ENCODE measurements at regions not wholly inside any gene's neighbourhood (a gene's known extent, or its start where the extent isn't known, plus 50 kb on each side); places are given as distances from the start of the nearest gene placed in this dataset.
"Not testable (repeated sequence)": the region's sequence is repeated elsewhere in the genome, so short reads cannot be mapped to it uniquely, and the experiment has no call there.

DNA sequence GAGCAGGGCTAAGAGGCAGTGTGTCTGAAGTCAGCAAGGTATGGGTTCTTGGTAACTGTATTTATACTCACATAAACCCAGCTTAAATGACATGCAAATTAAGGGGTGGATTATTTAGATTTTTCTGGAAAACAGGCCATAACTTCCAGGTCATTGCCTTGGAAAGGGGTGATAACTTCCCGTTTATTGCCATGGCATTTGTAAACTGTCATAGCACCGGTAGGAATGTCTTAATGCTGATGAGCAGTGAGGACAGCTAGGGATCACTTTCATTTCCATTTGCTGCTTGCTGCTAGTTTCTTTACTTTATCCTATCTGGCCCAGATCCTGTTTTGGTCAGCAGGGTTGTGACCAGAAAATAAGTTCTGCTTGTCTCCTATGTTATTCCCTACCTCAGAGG lies 1336.7 kb downstream of the CDH11 start:
- no peaks in the 10 kb centered on the region for H3K36me3 ChIP-seq (ENCODE audit: control insufficient read depth, insufficient read depth, low read length)
- no peak for FAIRE-seq
- TF ChIP-seq CTCF (IDR thresholded peaks at IDR 0.05; ENCODE audit: insufficient read depth, low read length, severe bottlenecking) = no peak
- no peak for DNase-seq (ENCODE audit: low read depth)
- no peak overlapping the region for H3K4me3 ChIP-seq (ENCODE audit: low read depth, low read length)
- H3K27me3 ChIP-seq (ENCODE audit: control insufficient read depth, insufficient read depth, low read length) = no peaks in the 10 kb centered on the region

DNA sequence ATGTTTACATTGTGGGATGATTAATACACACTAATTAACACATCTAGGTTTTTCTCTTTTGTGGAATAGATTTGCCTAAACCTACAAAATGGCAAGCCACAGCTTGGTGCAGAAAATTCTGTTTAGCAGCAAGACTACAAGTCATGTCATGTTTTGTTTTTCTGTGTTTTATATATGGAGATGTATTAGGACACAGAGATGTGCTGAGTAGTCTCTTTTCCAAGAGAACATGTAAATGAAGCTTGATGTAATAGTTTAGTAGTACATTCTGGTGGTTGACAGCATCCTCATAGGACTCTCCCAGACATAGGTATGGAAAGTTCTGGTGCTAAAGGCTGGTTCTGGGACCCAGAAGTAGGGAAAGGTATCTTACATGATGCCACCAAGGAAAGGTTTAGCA lies 1345.4 kb downstream of the CDH11 start:
- Histone ChIP-seq H3K36me3 (ENCODE audit: control insufficient read depth, insufficient read depth, low read length) (no peaks in the 10 kb centered on the region), H3K27me3 (ENCODE audit: control insufficient read depth, insufficient read depth, low read length) (no peaks in the 10 kb centered on the region), H3K4me3 (ENCODE audit: low read depth, low read length) (no peak overlapping the region)
- no peak for TF ChIP-seq CTCF (IDR thresholded peaks at IDR 0.05; ENCODE audit: insufficient read depth, low read length, severe bottlenecking)
- FAIRE-seq = no peak
- peak; percentile 34 for DNase-seq (ENCODE audit: low read depth)

- DNase-seq (ENCODE audit: low read depth) (no peak), FAIRE-seq (no peak)
- Histone ChIP-seq H3K27me3 (ENCODE audit: control insufficient read depth, insufficient read depth, low read length) (no peaks in the 10 kb centered on the region), H3K4me3 (ENCODE audit: low read depth, low read length) (no peak overlapping the region), H3K36me3 (ENCODE audit: control insufficient read depth, insufficient read depth, low read length) (no peaks in the 10 kb centered on the region)
- TF ChIP-seq CTCF (IDR thresholded peaks at IDR 0.05; ENCODE audit: insufficient read depth, low read length, severe bottlenecking) = no peak
These were observed 1345.8 kb downstream of the CDH11 start for GRCh38 chr16:63776034-63776433.

DNA sequence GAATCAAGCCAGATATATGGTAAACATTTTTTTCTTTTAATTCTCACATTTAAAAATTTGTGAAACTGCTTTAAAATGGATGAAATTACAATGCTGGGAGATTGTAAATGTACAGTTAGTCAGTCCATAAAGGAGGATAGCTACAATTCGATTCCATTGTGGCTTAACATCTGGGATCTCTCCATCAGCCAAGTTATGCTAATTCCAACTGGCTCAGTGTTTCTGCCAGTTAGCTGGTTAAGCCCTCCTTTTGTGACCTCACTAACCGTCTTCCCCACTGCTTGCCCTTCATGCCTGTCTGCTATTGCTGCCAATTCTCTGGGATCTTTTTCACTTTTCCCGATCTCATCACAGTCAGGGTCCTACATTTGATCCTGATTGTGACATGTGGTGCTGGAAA lies 1347.6 kb downstream of the CDH11 start:
- DNase-seq (ENCODE audit: low read depth) (no peak), FAIRE-seq (no peak)
- no peak for TF ChIP-seq CTCF (IDR thresholded peaks at IDR 0.05; ENCODE audit: insufficient read depth, low read length, severe bottlenecking)
- H3K27me3 ChIP-seq (ENCODE audit: control insufficient read depth, insufficient read depth, low read length) = no peaks in the 10 kb centered on the region
- H3K4me3 ChIP-seq (ENCODE audit: low read depth, low read length) = no peak overlapping the region
- no peaks in the 10 kb centered on the region for H3K36me3 ChIP-seq (ENCODE audit: control insufficient read depth, insufficient read depth, low read length)

GRCh38 chr16:63769211-63769610 lies 1352.7 kb downstream of the CDH11 start:
- H3K27me3 ChIP-seq (ENCODE audit: control insufficient read depth, insufficient read depth, low read length) = no peaks in the 10 kb centered on the region
- no peaks in the 10 kb centered on the region for H3K36me3 ChIP-seq (ENCODE audit: control insufficient read depth, insufficient read depth, low read length)
- TF ChIP-seq CTCF (IDR thresholded peaks at IDR 0.05; ENCODE audit: insufficient read depth, low read length, severe bottlenecking) = no peak
- H3K4me3 ChIP-seq (ENCODE audit: low read depth, low read length) = no peak overlapping the region
- DNase-seq (ENCODE audit: low read depth) = no peak
- no peak for FAIRE-seq

DNA sequence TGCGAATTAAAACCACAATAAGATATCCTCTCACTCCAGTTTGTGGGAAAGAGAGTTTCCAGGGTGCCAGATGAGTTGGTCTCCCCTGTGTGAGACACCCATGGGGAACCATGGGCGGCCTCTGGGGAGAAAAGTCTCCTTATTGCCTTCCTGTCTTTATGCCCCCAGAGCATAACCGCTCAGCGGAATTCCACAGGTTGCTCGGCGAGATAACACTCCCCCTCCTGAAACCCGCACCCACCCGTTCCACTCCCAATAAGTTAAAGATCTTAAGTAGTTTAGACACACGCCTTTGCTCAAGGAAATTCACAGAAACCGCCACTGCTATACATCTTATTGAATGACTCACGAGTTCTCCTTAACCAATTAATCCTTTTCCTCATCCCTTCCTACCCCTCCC lies 1361.6 kb downstream of the CDH11 start:
- not testable (repeated sequence) for DNase-seq (ENCODE audit: low read depth); H3K36me3 ChIP-seq (ENCODE audit: control insufficient read depth, insufficient read depth, low read length); H3K27me3 ChIP-seq (ENCODE audit: control insufficient read depth, insufficient read depth, low read length); H3K4me3 ChIP-seq (ENCODE audit: low read depth, low read length); FAIRE-seq

All from bronchial epithelial cell (primary cell).